HEK293 (cell line): ENCODE measurements at regions not wholly inside any gene's neighbourhood (a gene's known extent, or its start where the extent isn't known, plus 50 kb on each side); places are given as distances from the start of the nearest gene placed in this dataset.

Experiments
- ATF2 ChIP-seq: fragments of 450-650 bp; formaldehyde crosslinking; IDR thresholded peaks from 2 replicates; pipeline ENCODE4 v1.5.1; 2016; ENCODE audit warnings: missing biosample characterization, missing genetic modification characterization, low read depth
- BCL11A ChIP-seq: fragments of 450-650 bp; formaldehyde crosslinking; IDR thresholded peaks from 2 replicates; pipeline ENCODE4 v1.5.1; 2016; ENCODE audit warnings: low read depth, missing biosample characterization, missing genetic modification characterization
- CTCF ChIP-seq: fragments of 450-650 bp; formaldehyde crosslinking; IDR thresholded peaks from 2 replicates; pipeline ENCODE4 v1.5.1; 2016; ENCODE audit warnings: missing biosample characterization, missing genetic modification characterization
- FEZF1 ChIP-seq: fragments of 450-650 bp; formaldehyde crosslinking; IDR thresholded peaks from 2 replicates; pipeline ENCODE4 v1.5.1; 2016; ENCODE audit warnings: missing biosample characterization, missing genetic modification characterization
- KLF8 ChIP-seq: fragments of 450-650 bp; formaldehyde crosslinking; IDR thresholded peaks from 2 replicates; pipeline ENCODE4 v1.5.1; 2016; ENCODE audit warnings: missing biosample characterization, missing genetic modification characterization
- MYNN ChIP-seq: fragments of 450-650 bp; formaldehyde crosslinking; IDR thresholded peaks from 2 replicates; pipeline ENCODE4 v1.5.1; 2016; ENCODE audit warnings: missing biosample characterization, missing genetic modification characterization, borderline replicate concordance
- PRDM2 ChIP-seq: fragments of 450-650 bp; formaldehyde crosslinking; IDR thresholded peaks from 2 replicates; pipeline ENCODE4 v1.5.1; 2016; ENCODE audit warnings: missing biosample characterization, missing genetic modification characterization, borderline replicate concordance
- SP3 ChIP-seq: fragments of 450-650 bp; formaldehyde crosslinking; IDR thresholded peaks from 2 replicates; pipeline ENCODE4 v1.5.1; 2016; ENCODE audit warnings: missing biosample characterization, missing genetic modification characterization
- TSHZ1 ChIP-seq: fragments of 450-650 bp; formaldehyde crosslinking; IDR thresholded peaks from 2 replicates; pipeline ENCODE4 v1.5.1; 2016; ENCODE audit warnings: missing biosample characterization, missing genetic modification characterization, borderline replicate concordance
- ZFP3 ChIP-seq: fragments of 450-650 bp; formaldehyde crosslinking; IDR thresholded peaks from 2 replicates; pipeline ENCODE4 v1.5.1; 2016; ENCODE audit warnings: low read depth, missing biosample characterization, missing genetic modification characterization
- ZIC2 ChIP-seq: fragments of 450-650 bp; formaldehyde crosslinking; IDR thresholded peaks from 2 replicates; pipeline ENCODE4 v1.5.1; 2016; ENCODE audit warnings: missing biosample characterization, missing genetic modification characterization
- ZNF2 ChIP-seq: fragments of 450-650 bp; formaldehyde crosslinking; IDR thresholded peaks from 2 replicates; pipeline ENCODE4 v1.5.1; 2016; ENCODE audit warnings: missing biosample characterization, missing genetic modification characterization
- ZNF366 ChIP-seq: fragments of 450-650 bp; formaldehyde crosslinking; conservative IDR thresholded peaks from 2 replicates; pipeline ENCODE4 v1.5.1; 2016; ENCODE audit warnings: missing biosample characterization, missing genetic modification characterization
- ZNF501 ChIP-seq: fragments of 450-650 bp; formaldehyde crosslinking; IDR thresholded peaks from 2 replicates; pipeline ENCODE4 v1.5.1; 2016; ENCODE audit warnings: missing biosample characterization, missing genetic modification characterization
- ZNF518A ChIP-seq: fragments of 450-650 bp; formaldehyde crosslinking; conservative IDR thresholded peaks from 2 replicates; pipeline ENCODE4 v1.5.1; 2016; ENCODE audit warnings: low read depth, missing biosample characterization, missing genetic modification characterization
- ZNF521 ChIP-seq: fragments of 450-650 bp; formaldehyde crosslinking; IDR thresholded peaks from 2 replicates; pipeline ENCODE4 v1.5.1; 2017; ENCODE audit warnings: missing biosample characterization, mild to moderate bottlenecking, missing genetic modification characterization
- ZNF600 ChIP-seq: fragments of 450-650 bp; formaldehyde crosslinking; IDR thresholded peaks from 2 replicates; pipeline ENCODE4 v1.5.1; 2016; ENCODE audit warnings: missing biosample characterization, missing genetic modification characterization
- ZNF654 ChIP-seq: fragments of 450-650 bp; formaldehyde crosslinking; IDR thresholded peaks from 2 replicates; pipeline ENCODE4 v1.5.1; 2016; ENCODE audit warnings: low read depth, missing biosample characterization, missing genetic modification characterization
- ZXDB ChIP-seq: fragments of 450-650 bp; formaldehyde crosslinking; IDR thresholded peaks from 2 replicates; pipeline ENCODE4 v1.5.1; 2016; ENCODE audit warnings: missing biosample characterization, missing genetic modification characterization

GRCh38 chr9:87336914-87337333 is 160.7 kb upstream of the DAPK1 start (continued):
- TF ChIP-seq PRDM2 (tag by site-specific recombination) (no peak), KLF8 (tag by site-specific recombination) (no peak), ZNF2 (tag by site-specific recombination) (peak; percentile 72), FEZF1 (tag by site-specific recombination) (peak; percentile 66), SP3 (no peak), ZNF600 (tag by site-specific recombination) (peak; percentile 63; the same call in 1 of the 2 replicates), MYNN (tag by site-specific recombination) (no peak), ATF2 (tag by site-specific recombination) (no peak), BCL11A (tag by site-specific recombination) (no peak), ZNF501 (tag by site-specific recombination) (no peak), ZIC2 (no peak), ZNF521 (no peak), ZNF654 (tag by site-specific recombination) (peak; percentile 85), ZNF366 (0 out of 2 replicates have a peak, but pooled peaks have one; percentile 37), TSHZ1 (tag by site-specific recombination) (no peak), ZXDB (no peak), ZFP3 (no peak), CTCF (tag by site-specific recombination) (peak; percentile 44; the same call in 1 of the 2 replicates), ZNF518A (tag by site-specific recombination) (0 out of 2 replicates have a peak, but pooled peaks have one; percentile 8)
- TF ChIP-seq, all 188 proteins: peak for 13
